Ascending aorta (tissue), 2 donors: ENCODE measurements at regions not wholly inside any gene's neighbourhood (a gene's known extent, or its start where the extent isn't known, plus 50 kb on each side); places are given as distances from the start of the nearest gene placed in this dataset.
"Not testable (repeated sequence)": the region's sequence is repeated elsewhere in the genome, so short reads cannot be mapped to it uniquely, and the experiment has no call there.

ENCODE experiments used
- DNase-seq, 2 donors: peaks; one replicate each; pipeline ENCODE4 v3.0.0-alpha.2; 2019; ENCODE audit warnings: low spot score in 2 of 2
- H3K27ac ChIP-seq, 2 donors: fragments of 200-600 bp; sonication (generic); one replicate each; pipeline ENCODE4 v1.5.1; 2016 to 2017; ENCODE audit warnings: mild to moderate bottlenecking in 1 of 2
- H3K27me3 ChIP-seq: fragments of 200-600 bp; sonication (generic); one replicate; pipeline ENCODE4 v1.5.1; 2017
- H3K36me3 ChIP-seq, 2 donors: fragments of 200-600 bp; sonication (generic); one replicate each; pipeline ENCODE4 v1.5.1; 2016
- H3K4me1 ChIP-seq, 2 donors: fragments of 200-600 bp; sonication (generic); one replicate each; pipeline ENCODE4 v1.5.1; 2016 to 2017; ENCODE audit warnings: mild to moderate bottlenecking in 1 of 2
- H3K4me3 ChIP-seq, 2 donors: fragments of 200-600 bp; sonication (generic); one replicate each; pipeline ENCODE4 v1.5.1; 2016 to 2017; ENCODE audit warnings: mild to moderate bottlenecking in 1 of 2
- H3K9me3 ChIP-seq, 2 donors: fragments of 200-600 bp; sonication (generic); one replicate each; pipeline ENCODE4 v1.5.1; 2016
- CTCF ChIP-seq, 3 experiments: fragments of 200-600 bp in 2 of 3; fragments of 450-650 bp in 1 of 3; sonication (generic) in 2 of 3; IDR thresholded peaks; one replicate each; pipeline ENCODE4 v1.5.1; 2016 to 2019; ENCODE audit warnings: antibody characterized with exemption in 3 of 3, mild to moderate bottlenecking in 1 of 3, moderate library complexity in 1 of 3
- intact Hi-C: fragments of 100-400 bp; cut with DNase I; formaldehyde crosslinking; loops from one replicate; pipeline ENCODE4 v1.15.1; 2023

DNA sequence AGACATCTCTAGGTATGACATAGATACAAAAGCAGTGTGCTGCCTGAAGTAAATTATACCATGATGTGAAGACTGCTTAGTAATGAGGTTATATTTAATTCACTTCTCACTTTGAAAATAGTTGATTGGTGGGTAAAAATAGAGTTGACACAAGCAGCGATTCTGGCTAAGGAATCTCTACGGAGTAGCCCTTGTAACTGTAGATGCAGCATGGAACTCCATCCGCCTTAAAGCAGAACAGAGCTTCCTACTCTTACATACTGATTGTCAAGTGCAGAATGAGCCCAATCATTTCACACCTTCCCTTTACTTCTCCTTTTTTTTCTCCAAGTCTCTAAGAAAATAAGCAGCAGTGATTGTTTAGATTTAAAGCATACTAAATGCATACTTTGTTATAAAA, 1594.6 kb upstream of the SLC39A10 start:
- no peak for TF ChIP-seq CTCF (IDR thresholded peaks at IDR 0.05)
- no peak overlapping the region for H3K4me3 ChIP-seq
- H3K27ac ChIP-seq = no peak overlapping the region
- no peaks in the 10 kb centered on the region for H3K36me3 ChIP-seq
- no peak for DNase-seq
- H3K27me3 ChIP-seq = no peaks in the 10 kb centered on the region
- no peaks in the 10 kb centered on the region for H3K4me1 ChIP-seq
- peaks cover 0 to 3% of the 10 kb centered on the region in 2 donors for H3K9me3 ChIP-seq
- intact Hi-C loops = no loop called here

DNA sequence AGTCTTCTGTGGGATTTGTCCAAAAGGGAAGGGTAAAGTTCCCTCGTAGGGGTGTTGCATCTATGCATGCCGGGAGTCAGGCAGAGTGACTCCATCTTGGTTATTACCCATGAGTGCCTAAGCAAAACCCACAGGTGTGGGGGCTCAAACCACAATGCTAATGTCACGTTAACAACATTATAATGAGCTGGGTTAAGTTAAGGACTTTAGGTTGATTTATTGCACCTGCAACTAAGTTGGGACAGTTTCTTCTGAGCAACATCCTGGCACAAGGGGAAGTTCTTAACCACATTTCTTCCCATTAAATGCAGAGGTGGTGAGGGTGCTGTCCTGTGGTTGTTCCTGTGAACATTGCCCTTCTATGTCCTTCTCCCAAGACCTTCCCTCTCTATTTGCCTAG, 1596.8 kb upstream of the SLC39A10 start:
- no peak for TF ChIP-seq CTCF (IDR thresholded peaks at IDR 0.05)
- Histone ChIP-seq H3K4me3 (no peak overlapping the region), H3K27ac (no peak overlapping the region), H3K27me3 (no peaks in the 10 kb centered on the region), H3K9me3 (peaks cover 0 to 3% of the 10 kb centered on the region in 2 donors), H3K4me1 (no peaks in the 10 kb centered on the region), H3K36me3 (no peaks in the 10 kb centered on the region)
- intact Hi-C loops = no loop called here
- DNase-seq = no peak

GRCh38 chr2:194054313-194054712, 1602.7 kb upstream of the SLC39A10 start:
- intact Hi-C loops = no loop called here
- no peak for DNase-seq
- H3K27ac ChIP-seq = no peak overlapping the region
- no peak for TF ChIP-seq CTCF (IDR thresholded peaks at IDR 0.05)
- no peaks in the 10 kb centered on the region for H3K9me3 ChIP-seq
- H3K4me3 ChIP-seq = no peak overlapping the region
- H3K4me1 ChIP-seq = no peaks in the 10 kb centered on the region
- no peaks in the 10 kb centered on the region for H3K27me3 ChIP-seq
- no peaks in the 10 kb centered on the region for H3K36me3 ChIP-seq

- H3K9me3 ChIP-seq = peaks cover 0 to 2% of the 10 kb centered on the region in 2 donors
- H3K36me3 ChIP-seq = no peaks in the 10 kb centered on the region
- no peak for DNase-seq
- H3K27ac ChIP-seq = no peak overlapping the region
- no peak for TF ChIP-seq CTCF (IDR thresholded peaks at IDR 0.05)
- intact Hi-C loops = no loop called here
- H3K27me3 ChIP-seq = no peaks in the 10 kb centered on the region
- H3K4me3 ChIP-seq = no peak overlapping the region
- no peaks in the 10 kb centered on the region for H3K4me1 ChIP-seq
Measured at GRCh38 chr2:194044321-194044720, 1612.7 kb upstream of the SLC39A10 start.

GRCh38 chr2:194021130-194021529, 1635.9 kb upstream of the SLC39A10 start:
- intact Hi-C loops, H3K4me1 ChIP-seq, DNase-seq, H3K9me3 ChIP-seq, H3K27me3 ChIP-seq, H3K4me3 ChIP-seq, H3K36me3 ChIP-seq, H3K27ac ChIP-seq: not testable (repeated sequence)

GRCh38 chr2:194020155-194020554, 1636.9 kb upstream of the SLC39A10 start:
- no peaks in the 10 kb centered on the region for H3K9me3 ChIP-seq
- H3K36me3 ChIP-seq = no peaks in the 10 kb centered on the region
- H3K4me3 ChIP-seq = no peak overlapping the region
- no peak for DNase-seq
- no peak overlapping the region for H3K27ac ChIP-seq
- TF ChIP-seq CTCF (IDR thresholded peaks at IDR 0.05) = no peak
- intact Hi-C loops = no loop called here
- H3K4me1 ChIP-seq = no peaks in the 10 kb centered on the region
- H3K27me3 ChIP-seq = no peaks in the 10 kb centered on the region
